Heart left ventricle (tissue), 16 donors: ENCODE measurements at regions not wholly inside any gene's neighbourhood (a gene's known extent, or its start where the extent isn't known, plus 50 kb on each side); places are given as distances from the start of the nearest gene placed in this dataset.

Experiments
- ATAC-seq, 4 donors: fragments of 200-7000 bp; cut with Tn5 transposase; one replicate each; pipeline ENCODE4 v1.9.1; 2020 to 2022; ENCODE audit warnings: moderate library complexity in 4 of 4, mild to moderate bottlenecking in 3 of 4, moderate number of reproducible peaks in 1 of 4
- DNase-seq, 5 donors: peaks; one replicate each; pipeline ENCODE4 v3.0.0-alpha.2; 2020
- H3K27ac ChIP-seq, 12 donors: fragments of 200-600 bp; sonication (generic) in 4 of 12; one replicate each; pipeline versions ENCODE4 v1.5.0 to v1.8.0; 2016 to 2022; ENCODE audit warnings: mild to moderate bottlenecking in 2 of 12
- H3K27me3 ChIP-seq, 9 donors: fragments of 200-600 bp; sonication (generic) in 2 of 9; one replicate each; pipeline versions ENCODE4 v1.5.1 to v1.8.0; 2016 to 2022; ENCODE audit warnings: mild to moderate bottlenecking in 3 of 9
- H3K36me3 ChIP-seq, 9 donors: fragments of 200-600 bp; sonication (generic) in 2 of 9; one replicate each; pipeline versions ENCODE4 v1.5.0 to v1.8.0; 2018 to 2022; ENCODE audit warnings: mild to moderate bottlenecking in 2 of 9
- H3K4me1 ChIP-seq, 12 donors: fragments of 200-600 bp; sonication (generic) in 4 of 12; one replicate each; pipeline versions ENCODE4 v1.5.0 to v1.8.0; 2016 to 2022; ENCODE audit warnings: mild to moderate bottlenecking in 3 of 12
- H3K4me3 ChIP-seq, 12 donors: fragments of 200-600 bp; sonication (generic) in 4 of 12; one replicate each; pipeline versions ENCODE4 v1.5.0 to v1.8.0; 2017 to 2022; ENCODE audit warnings: mild to moderate bottlenecking in 9 of 12, moderate library complexity in 4 of 12
- H3K9me3 ChIP-seq, 12 donors: fragments of 200-600 bp; sonication (generic) in 4 of 12; one replicate each; pipeline versions ENCODE4 v1.5.0 to v1.8.0; 2016 to 2022; ENCODE audit warnings: mild to moderate bottlenecking in 1 of 12
- POLR2A ChIP-seq, 2 donors: fragments of 450-650 bp; IDR thresholded peaks; one replicate each; pipeline ENCODE4 v1.6.1; 2017; ENCODE audit warnings: antibody characterized with exemption in 2 of 2, mild to moderate bottlenecking in 2 of 2, moderate library complexity in 2 of 2
- WGBS, 4 donors: extraction: QIAGEN DNeasy Blood & Tissue Kit in 2 of 4; methylation state at CpG; one replicate each; pipeline versions ENCODE4 v1.1.5 to v1.1.7; 2013 to 2018; 5-methylcytosine and 5-hydroxymethylcytosine counted together
- intact Hi-C, 10 donors: fragments of 100-400 bp; cut with DNase I; formaldehyde crosslinking; loops; one replicate each; pipeline versions ENCODE4 v1.11.1 to v1.14.2; 2022
- TF ChIP-seq, protein P1 (sequence below), 12 donors: fragments of 200-600 bp; sonication (generic) in 4 of 12; IDR thresholded peaks; one replicate each; pipeline versions ENCODE4 v1.5.0 to v1.8.0; 2018 to 2022; ENCODE audit warnings: antibody characterized with exemption in 12 of 12, mild to moderate bottlenecking in 5 of 12
- donor health status: ischemic (EF 13 %, LVEDD 7.1; RV severe dilation, severe dysfunction).
- donor health status: healthy with polysubstance abuse.
- donor health status: DM: no; HTN: yes; CAD: no.
- donor health status: DM: no; HTN: no; CAD: no.
- donor health status: ischemic (EF 25% LVEDD 6.9; RV normal size, moderate dysfunction).
- donor health status: ischemic (EF 25% LVEDD 5.7; RV mildly dilated, moderate dysfunction).
- donor health status: healthy.
- donor health status: DM: yes; HTN: yes; CAD: no.
- donor health status: ischemic (EF 35%, LVEDD 5.7; RV mildly dilated, moderate dysfunction).
- donor health status: nonischemic (EF 11% LVEDD 7.7; RV severe dilation, severe dysfunction).
- donor health status: DM: yes; HTN: yes; CAD: no.
- donor health status: PGD.
- donor health status: ischemic (EF 29% LVEDD 5.4; RV normal size, mild dysfunction).
- donor health status: nonischemic (EF 23%, LVEDD 6.1; RV moderate dilation, normal function).

- no peaks in the 10 kb centered on the region for H3K4me1 ChIP-seq
- intact Hi-C loops: no loop called here
- 97 to 100% (median 99%) methylated on average over 1 of the region's 1 CpG for WGBS, 4 donors
- no peak overlapping the region for H3K4me3 ChIP-seq
- H3K27ac ChIP-seq: no peak overlapping the region
- H3K36me3 ChIP-seq: no peaks in the 10 kb centered on the region
- ATAC-seq: no peak
- no peak for TF ChIP-seq POLR2A (IDR thresholded peaks at IDR 0.05)
- TF ChIP-seq, protein P1, sequence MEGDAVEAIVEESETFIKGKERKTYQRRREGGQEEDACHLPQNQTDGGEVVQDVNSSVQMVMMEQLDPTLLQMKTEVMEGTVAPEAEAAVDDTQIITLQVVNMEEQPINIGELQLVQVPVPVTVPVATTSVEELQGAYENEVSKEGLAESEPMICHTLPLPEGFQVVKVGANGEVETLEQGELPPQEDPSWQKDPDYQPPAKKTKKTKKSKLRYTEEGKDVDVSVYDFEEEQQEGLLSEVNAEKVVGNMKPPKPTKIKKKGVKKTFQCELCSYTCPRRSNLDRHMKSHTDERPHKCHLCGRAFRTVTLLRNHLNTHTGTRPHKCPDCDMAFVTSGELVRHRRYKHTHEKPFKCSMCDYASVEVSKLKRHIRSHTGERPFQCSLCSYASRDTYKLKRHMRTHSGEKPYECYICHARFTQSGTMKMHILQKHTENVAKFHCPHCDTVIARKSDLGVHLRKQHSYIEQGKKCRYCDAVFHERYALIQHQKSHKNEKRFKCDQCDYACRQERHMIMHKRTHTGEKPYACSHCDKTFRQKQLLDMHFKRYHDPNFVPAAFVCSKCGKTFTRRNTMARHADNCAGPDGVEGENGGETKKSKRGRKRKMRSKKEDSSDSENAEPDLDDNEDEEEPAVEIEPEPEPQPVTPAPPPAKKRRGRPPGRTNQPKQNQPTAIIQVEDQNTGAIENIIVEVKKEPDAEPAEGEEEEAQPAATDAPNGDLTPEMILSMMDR (IDR thresholded peaks at IDR 0.05): no peak
- no peaks in the 10 kb centered on the region for H3K27me3 ChIP-seq
- H3K9me3 ChIP-seq: peaks cover 0 to 7% (median 0%) of the 10 kb centered on the region in 12 donors
- no peak for DNase-seq
Measured at GRCh38 chr3:165696496-165696895, 140.7 kb downstream of the BCHE start.

- H3K27ac ChIP-seq: no peak overlapping the region
Measured at GRCh38 chr3:165683947-165684346, 153.3 kb downstream of the BCHE start.

GRCh38 chr3:165682734-165683133 lies 154.5 kb downstream of the BCHE start:
- Histone ChIP-seq H3K36me3 (no peaks in the 10 kb centered on the region), H3K27ac (no peak overlapping the region), H3K27me3 (no peaks in the 10 kb centered on the region), H3K4me3 (no peak overlapping the region), H3K4me1 (no peaks in the 10 kb centered on the region), H3K9me3 (peaks cover 0 to 9% (median 0%) of the 10 kb centered on the region in 12 donors)
- intact Hi-C loops: no loop called here
- no peak for ATAC-seq
- 76 to 82% (median 78%) methylated on average over 3 of the region's 3 CpGs for WGBS, 4 donors
- TF ChIP-seq, protein P1 (IDR thresholded peaks at IDR 0.05): no peak
- no peak for TF ChIP-seq POLR2A (IDR thresholded peaks at IDR 0.05)
- no peak for DNase-seq

More at GRCh38 chr3:165683947-165684346, 153.3 kb downstream of the BCHE start:
- WGBS, 4 donors: 81 to 89% (median 82%) methylated on average over 4 of the region's 4 CpGs
- Histone ChIP-seq H3K9me3 (peaks cover 0 to 9% (median 0%) of the 10 kb centered on the region in 12 donors), H3K27me3 (no peaks in the 10 kb centered on the region), H3K36me3 (no peaks in the 10 kb centered on the region), H3K4me1 (no peaks in the 10 kb centered on the region), H3K4me3 (no peak overlapping the region)
- no peak for DNase-seq
- intact Hi-C loops: no loop called here
- TF ChIP-seq POLR2A (IDR thresholded peaks at IDR 0.05): no peak
- TF ChIP-seq, protein P1 (IDR thresholded peaks at IDR 0.05): no peak
- ATAC-seq: no peak

- DNase-seq (no peak), ATAC-seq (no peak)
- 71 to 83% (median 81%) methylated on average over 2 of the region's 2 CpGs for WGBS, 4 donors
- intact Hi-C loops: no loop called here
- TF ChIP-seq, protein P1 (IDR thresholded peaks at IDR 0.05): no peak
- no peak for TF ChIP-seq POLR2A (IDR thresholded peaks at IDR 0.05)
- H3K27me3 ChIP-seq: no peaks in the 10 kb centered on the region
- H3K9me3 ChIP-seq: peaks cover 0 to 8% (median under 1%) of the 10 kb centered on the region in 12 donors
- no peaks in the 10 kb centered on the region for H3K36me3 ChIP-seq
- H3K4me3 ChIP-seq: no peak overlapping the region
- H3K4me1 ChIP-seq: no peaks in the 10 kb centered on the region
- H3K27ac ChIP-seq: peak overlapping the region in 1 of 12 donors; percentile 52
Measured at GRCh38 chr3:165669967-165670366, 167.3 kb downstream of the BCHE start.
